ENCODE measurements at regions not wholly inside any gene's neighbourhood (a gene's known extent, or its start where the extent isn't known, plus 50 kb on each side); places are given as distances from the start of the nearest gene placed in this dataset.
"Not testable (repeated sequence)": the region's sequence is repeated elsewhere in the genome, so short reads cannot be mapped to it uniquely, and the experiment has no call there.

GRCh38 chr21:31589820-31590219 lies 69.7 kb upstream of the SOD1 start:
- Histone ChIP-seq H3K9ac (ENCODE audit: low read length) (no peak overlapping the region), H3K4me1 (ENCODE audit: control insufficient read depth, insufficient read depth, low read length) (no peaks in the 10 kb centered on the region), H3K9me3 (ENCODE audit: control insufficient read depth, low read length) (no peaks in the 10 kb centered on the region), H3K27me3 (ENCODE audit: control insufficient read depth, insufficient read depth, low read length) (no peaks in the 10 kb centered on the region), H3K36me3 (ENCODE audit: control insufficient read depth, insufficient read depth, low read length) (no peaks in the 10 kb centered on the region), H3K4me3 (ENCODE audit: low read length) (no peak overlapping the region)

GRCh38 chr21:31586118-31586517 lies 73.4 kb upstream of the SOD1 start:
- Histone ChIP-seq H3K4me1 (ENCODE audit: control insufficient read depth, insufficient read depth, low read length) (no peaks in the 10 kb centered on the region), H3K36me3 (ENCODE audit: control insufficient read depth, insufficient read depth, low read length) (no peaks in the 10 kb centered on the region), H3K4me3 (ENCODE audit: low read length) (no peak overlapping the region), H3K9me3 (ENCODE audit: control insufficient read depth, low read length) (no peaks in the 10 kb centered on the region), H3K27me3 (ENCODE audit: control insufficient read depth, insufficient read depth, low read length) (no peaks in the 10 kb centered on the region), H3K9ac (ENCODE audit: low read length) (no peak overlapping the region)

GRCh38 chr21:31583937-31584336 lies 75.6 kb upstream of the SOD1 start:
- not testable (repeated sequence) for H3K9me3 ChIP-seq (ENCODE audit: control insufficient read depth, low read length); H3K4me1 ChIP-seq (ENCODE audit: control insufficient read depth, insufficient read depth, low read length); H3K36me3 ChIP-seq (ENCODE audit: control insufficient read depth, insufficient read depth, low read length); H3K4me3 ChIP-seq (ENCODE audit: low read length); H3K27me3 ChIP-seq (ENCODE audit: control insufficient read depth, insufficient read depth, low read length); H3K9ac ChIP-seq (ENCODE audit: low read length)

- no peak overlapping the region for H3K4me3 ChIP-seq (ENCODE audit: low read length)
- no peak overlapping the region for H3K9ac ChIP-seq (ENCODE audit: low read length)
- H3K27me3 ChIP-seq (ENCODE audit: control insufficient read depth, insufficient read depth, low read length), result no peaks in the 10 kb centered on the region
- H3K4me1 ChIP-seq (ENCODE audit: control insufficient read depth, insufficient read depth, low read length), result no peaks in the 10 kb centered on the region
- H3K9me3 ChIP-seq (ENCODE audit: control insufficient read depth, low read length), result no peaks in the 10 kb centered on the region
- H3K36me3 ChIP-seq (ENCODE audit: control insufficient read depth, insufficient read depth, low read length), result no peaks in the 10 kb centered on the region
Observed at GRCh38 chr21:31583498-31583897, 76.0 kb upstream of the SOD1 start.

- H3K9me3 ChIP-seq (ENCODE audit: control insufficient read depth, low read length), result no peaks in the 10 kb centered on the region
- H3K27me3 ChIP-seq (ENCODE audit: control insufficient read depth, insufficient read depth, low read length), result no peaks in the 10 kb centered on the region
Observed at GRCh38 chr21:31580866-31581276, 78.6 kb upstream of the SOD1 start.

GRCh38 chr21:31577271-31577670 lies 82.2 kb upstream of the SOD1 start:
- no peak overlapping the region for H3K9ac ChIP-seq (ENCODE audit: low read length)
- no peak overlapping the region for H3K4me3 ChIP-seq (ENCODE audit: low read length)
- no peaks in the 10 kb centered on the region for H3K4me1 ChIP-seq (ENCODE audit: control insufficient read depth, insufficient read depth, low read length)
- H3K9me3 ChIP-seq (ENCODE audit: control insufficient read depth, low read length), result no peaks in the 10 kb centered on the region
- no peaks in the 10 kb centered on the region for H3K36me3 ChIP-seq (ENCODE audit: control insufficient read depth, insufficient read depth, low read length)
- no peaks in the 10 kb centered on the region for H3K27me3 ChIP-seq (ENCODE audit: control insufficient read depth, insufficient read depth, low read length)

More at GRCh38 chr21:31580866-31581276, 78.6 kb upstream of the SOD1 start:
- Histone ChIP-seq H3K4me1 (ENCODE audit: control insufficient read depth, insufficient read depth, low read length) (no peaks in the 10 kb centered on the region), H3K36me3 (ENCODE audit: control insufficient read depth, insufficient read depth, low read length) (no peaks in the 10 kb centered on the region), H3K4me3 (ENCODE audit: low read length) (no peak overlapping the region), H3K9ac (ENCODE audit: low read length) (no peak overlapping the region)

- H3K27me3 ChIP-seq (ENCODE audit: control insufficient read depth, insufficient read depth, low read length), result no peaks in the 10 kb centered on the region
- H3K4me1 ChIP-seq (ENCODE audit: control insufficient read depth, insufficient read depth, low read length), result no peaks in the 10 kb centered on the region
- H3K36me3 ChIP-seq (ENCODE audit: control insufficient read depth, insufficient read depth, low read length), result no peaks in the 10 kb centered on the region
- no peaks in the 10 kb centered on the region for H3K9me3 ChIP-seq (ENCODE audit: control insufficient read depth, low read length)
- H3K4me3 ChIP-seq (ENCODE audit: low read length), result no peak overlapping the region
- H3K9ac ChIP-seq (ENCODE audit: low read length), result no peak overlapping the region
Observed at GRCh38 chr21:31576428-31576827, 83.1 kb upstream of the SOD1 start.

- no peak overlapping the region for H3K4me3 ChIP-seq (ENCODE audit: low read length)
- H3K9ac ChIP-seq (ENCODE audit: low read length), result no peak overlapping the region
- no peaks in the 10 kb centered on the region for H3K27me3 ChIP-seq (ENCODE audit: control insufficient read depth, insufficient read depth, low read length)
- H3K4me1 ChIP-seq (ENCODE audit: control insufficient read depth, insufficient read depth, low read length), result no peaks in the 10 kb centered on the region
- H3K9me3 ChIP-seq (ENCODE audit: control insufficient read depth, low read length), result no peaks in the 10 kb centered on the region
- no peaks in the 10 kb centered on the region for H3K36me3 ChIP-seq (ENCODE audit: control insufficient read depth, insufficient read depth, low read length)
Observed at GRCh38 chr21:31573217-31573616, 86.3 kb upstream of the SOD1 start.

GRCh38 chr21:31571879-31572278 lies 87.6 kb upstream of the SOD1 start:
- Histone ChIP-seq H3K9ac (ENCODE audit: low read length) (no peak overlapping the region), H3K9me3 (ENCODE audit: control insufficient read depth, low read length) (no peaks in the 10 kb centered on the region), H3K4me1 (ENCODE audit: control insufficient read depth, insufficient read depth, low read length) (no peaks in the 10 kb centered on the region), H3K27me3 (ENCODE audit: control insufficient read depth, insufficient read depth, low read length) (no peaks in the 10 kb centered on the region), H3K36me3 (ENCODE audit: control insufficient read depth, insufficient read depth, low read length) (no peaks in the 10 kb centered on the region), H3K4me3 (ENCODE audit: low read length) (no peak overlapping the region)

GRCh38 chr21:31570824-31571566 lies 88.5 kb upstream of the SOD1 start:
- no peaks in the 10 kb centered on the region for H3K4me1 ChIP-seq (ENCODE audit: control insufficient read depth, insufficient read depth, low read length)
- no peaks in the 10 kb centered on the region for H3K27me3 ChIP-seq (ENCODE audit: control insufficient read depth, insufficient read depth, low read length)
- no peaks in the 10 kb centered on the region for H3K9me3 ChIP-seq (ENCODE audit: control insufficient read depth, low read length)
- no peaks in the 10 kb centered on the region for H3K36me3 ChIP-seq (ENCODE audit: control insufficient read depth, insufficient read depth, low read length)
- H3K9ac ChIP-seq (ENCODE audit: low read length), result no peak overlapping the region
- H3K4me3 ChIP-seq (ENCODE audit: low read length), result no peak overlapping the region

- H3K4me1 ChIP-seq (ENCODE audit: control insufficient read depth, insufficient read depth, low read length), result no peaks in the 10 kb centered on the region
- H3K9ac ChIP-seq (ENCODE audit: low read length), result no peak overlapping the region
- H3K9me3 ChIP-seq (ENCODE audit: control insufficient read depth, low read length), result no peaks in the 10 kb centered on the region
- H3K27me3 ChIP-seq (ENCODE audit: control insufficient read depth, insufficient read depth, low read length), result no peaks in the 10 kb centered on the region
- no peak overlapping the region for H3K4me3 ChIP-seq (ENCODE audit: low read length)
- no peaks in the 10 kb centered on the region for H3K36me3 ChIP-seq (ENCODE audit: control insufficient read depth, insufficient read depth, low read length)
Observed at GRCh38 chr21:31566611-31567010, 92.9 kb upstream of the SOD1 start.

- Histone ChIP-seq H3K36me3 (ENCODE audit: control insufficient read depth, insufficient read depth, low read length) (no peaks in the 10 kb centered on the region), H3K4me3 (ENCODE audit: low read length) (no peak overlapping the region), H3K4me1 (ENCODE audit: control insufficient read depth, insufficient read depth, low read length) (no peaks in the 10 kb centered on the region)
Observed at GRCh38 chr21:31566064-31566463, 93.4 kb upstream of the SOD1 start.

GRCh38 chr21:31564439-31564838 lies 95.1 kb upstream of the SOD1 start:
- H3K9ac ChIP-seq (ENCODE audit: low read length), result no peak overlapping the region
- no peaks in the 10 kb centered on the region for H3K9me3 ChIP-seq (ENCODE audit: control insufficient read depth, low read length)
- no peak overlapping the region for H3K4me3 ChIP-seq (ENCODE audit: low read length)
- H3K36me3 ChIP-seq (ENCODE audit: control insufficient read depth, insufficient read depth, low read length), result no peaks in the 10 kb centered on the region
- H3K27me3 ChIP-seq (ENCODE audit: control insufficient read depth, insufficient read depth, low read length), result peaks cover 4% of the 10 kb centered on the region
- peaks cover 9% of the 10 kb centered on the region for H3K4me1 ChIP-seq (ENCODE audit: control insufficient read depth, insufficient read depth, low read length)

More at GRCh38 chr21:31566064-31566463, 93.4 kb upstream of the SOD1 start:
- Histone ChIP-seq H3K9ac (ENCODE audit: low read length) (no peak overlapping the region), H3K9me3 (ENCODE audit: control insufficient read depth, low read length) (no peaks in the 10 kb centered on the region), H3K27me3 (ENCODE audit: control insufficient read depth, insufficient read depth, low read length) (no peaks in the 10 kb centered on the region)
